HUDEP-2 (cell line): ENCODE measurements at regions not wholly inside any gene's neighbourhood (a gene's known extent, or its start where the extent isn't known, plus 50 kb on each side); places are given as distances from the start of the nearest gene placed in this dataset.
"Not testable (repeated sequence)": the region's sequence is repeated elsewhere in the genome, so short reads cannot be mapped to it uniquely, and the experiment has no call there.

Experiments
- DNase-seq, 76 experiments: peaks; one replicate each; lab custom pipeline; 2025; ENCODE audit not compliant: unreplicated experiment in 76 of 76; lab: John Stamatoyannopoulos, UW

DNA sequence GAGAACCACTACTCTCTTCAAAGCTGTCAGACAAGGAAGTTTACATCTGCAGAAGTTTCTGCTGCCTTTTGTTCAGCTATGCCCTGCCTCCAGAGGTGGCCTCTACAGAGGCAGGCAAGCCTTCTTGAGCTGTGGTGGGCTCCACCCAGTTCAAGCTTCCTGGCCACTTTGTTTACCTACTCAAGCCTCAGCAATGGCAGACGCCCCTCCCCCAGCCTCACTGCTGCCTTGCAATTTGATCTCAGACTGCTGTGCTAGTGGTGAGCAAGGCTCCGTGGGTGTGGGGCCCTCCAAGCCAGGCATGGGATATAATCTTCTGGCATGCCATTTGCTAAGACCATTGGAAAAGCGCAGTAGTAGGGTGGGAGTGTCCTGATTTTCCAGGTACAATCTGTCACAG, 144.0 kb downstream of the CCNG2 start:
- not testable (repeated sequence) for DNase-seq

DNA sequence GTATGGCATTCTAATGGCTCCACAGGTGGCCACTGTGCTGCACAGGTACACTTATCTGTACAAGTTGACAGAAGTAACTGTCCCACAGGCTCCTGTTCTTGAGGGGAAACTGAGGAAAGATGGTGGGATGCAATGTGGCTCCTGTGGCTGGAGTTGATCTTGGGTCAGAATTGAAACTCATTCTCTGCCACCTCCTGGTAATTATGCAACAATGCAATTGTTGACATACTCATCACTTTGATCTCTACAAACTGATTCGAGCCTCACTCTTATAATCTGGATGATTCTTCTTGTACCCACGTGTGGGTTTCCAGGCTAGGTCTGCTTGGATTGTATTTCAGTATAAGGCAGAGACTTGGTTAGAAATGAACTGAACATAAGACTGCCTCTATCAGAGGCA, 148.8 kb downstream of the CCNG2 start:
- no peak for DNase-seq

DNA sequence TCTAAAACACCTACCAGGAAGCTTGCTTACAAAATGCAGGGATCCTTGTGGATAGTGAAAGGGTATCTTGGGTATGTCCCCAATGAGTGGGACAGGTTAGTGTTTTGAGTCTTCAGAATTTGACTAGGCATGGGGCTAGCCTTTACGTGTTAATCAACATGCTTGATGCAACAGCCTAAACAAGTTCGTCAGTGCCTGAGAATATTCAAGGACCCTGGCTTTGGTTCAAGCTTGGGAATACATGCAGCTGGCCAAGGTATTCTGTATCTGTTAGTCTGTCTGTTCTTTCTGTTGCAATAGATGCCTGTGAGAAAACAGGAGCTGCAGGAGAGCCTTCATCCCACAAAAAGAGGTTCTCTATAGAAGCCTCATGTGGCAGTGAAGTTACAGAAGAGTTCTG, 149.5 kb downstream of the CCNG2 start:
- DNase-seq: no peak

DNA sequence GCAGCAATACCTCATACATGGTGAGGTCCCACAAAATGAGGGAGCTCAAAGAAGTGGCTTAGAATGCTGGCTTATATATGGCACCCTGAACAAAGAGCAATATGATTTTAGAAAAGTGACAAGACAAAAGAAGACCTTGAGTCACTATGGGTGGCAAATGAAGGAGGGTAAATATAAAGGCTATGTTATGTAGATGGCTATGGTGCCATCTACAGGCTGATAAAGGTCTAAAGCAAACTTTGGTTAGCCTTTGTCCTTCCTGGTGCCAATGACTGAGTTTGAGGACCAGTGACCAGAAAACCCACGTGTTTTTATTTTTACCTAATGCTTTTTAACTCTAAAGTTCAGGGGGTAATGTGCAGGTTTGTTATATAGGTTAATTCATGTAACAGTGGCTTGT, 151.8 kb downstream of the CCNG2 start:
- peak in 20 of 76 experiments; percentile 1 to 52 (median 12) for DNase-seq

GRCh38 chr4:77309496-77309895, 152.5 kb downstream of the CCNG2 start:
- no peak for DNase-seq

GRCh38 chr4:77310931-77311330, 153.9 kb downstream of the CCNG2 start:
- no peak for DNase-seq

- DNase-seq: no peak
Observed at GRCh38 chr4:77314697-77315096, 157.7 kb downstream of the CCNG2 start.

DNA sequence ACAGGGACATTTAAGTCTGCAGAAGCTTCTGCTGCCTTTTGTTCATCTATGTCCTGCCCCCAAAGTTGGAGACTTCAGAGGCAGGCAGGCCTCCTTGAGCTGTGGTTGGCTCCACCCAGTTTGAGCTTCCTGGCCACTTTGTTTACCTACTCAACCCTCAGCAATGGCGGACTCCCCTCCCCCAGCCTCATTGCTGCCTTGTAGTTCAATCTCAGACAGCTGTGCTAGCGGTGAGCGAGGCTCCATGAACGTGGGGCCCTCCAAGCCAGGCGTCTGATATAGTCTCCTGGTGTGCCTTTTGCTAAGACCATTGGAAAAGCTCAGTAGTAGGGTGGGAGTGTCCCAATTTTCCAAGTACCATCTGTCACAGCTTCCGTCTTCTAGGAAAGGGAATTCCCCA, 170.1 kb downstream of the CCNG2 start:
- DNase-seq: no peak

DNA sequence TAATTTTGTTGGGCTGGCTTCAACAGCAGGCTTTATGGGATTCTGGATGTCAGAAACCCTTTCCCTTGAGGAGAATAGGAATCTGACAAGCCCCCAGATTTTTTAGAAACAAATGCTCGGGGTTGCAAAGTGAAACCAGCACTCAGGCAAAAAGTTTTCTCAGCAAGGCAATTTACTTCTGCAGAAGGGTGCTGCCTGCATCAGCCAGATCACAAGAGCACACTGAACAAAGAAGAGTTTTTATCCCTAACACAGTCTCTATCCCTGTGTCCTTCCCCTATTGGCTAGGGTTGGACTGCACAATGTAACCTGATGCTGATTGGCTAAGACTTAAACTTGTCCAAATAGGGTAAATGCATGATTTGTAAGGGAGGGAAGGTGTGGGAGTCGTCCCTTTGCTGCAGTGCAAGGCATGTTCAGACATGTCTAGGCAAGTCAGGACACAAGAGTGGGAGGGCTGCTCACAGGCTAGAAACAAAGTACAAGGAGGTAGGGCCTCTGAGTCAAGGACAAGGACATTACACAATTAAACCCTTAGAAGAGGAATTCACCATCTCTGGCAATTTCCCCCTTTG, 175.8 kb downstream of the CCNG2 start:
- DNase-seq: no peak

DNA sequence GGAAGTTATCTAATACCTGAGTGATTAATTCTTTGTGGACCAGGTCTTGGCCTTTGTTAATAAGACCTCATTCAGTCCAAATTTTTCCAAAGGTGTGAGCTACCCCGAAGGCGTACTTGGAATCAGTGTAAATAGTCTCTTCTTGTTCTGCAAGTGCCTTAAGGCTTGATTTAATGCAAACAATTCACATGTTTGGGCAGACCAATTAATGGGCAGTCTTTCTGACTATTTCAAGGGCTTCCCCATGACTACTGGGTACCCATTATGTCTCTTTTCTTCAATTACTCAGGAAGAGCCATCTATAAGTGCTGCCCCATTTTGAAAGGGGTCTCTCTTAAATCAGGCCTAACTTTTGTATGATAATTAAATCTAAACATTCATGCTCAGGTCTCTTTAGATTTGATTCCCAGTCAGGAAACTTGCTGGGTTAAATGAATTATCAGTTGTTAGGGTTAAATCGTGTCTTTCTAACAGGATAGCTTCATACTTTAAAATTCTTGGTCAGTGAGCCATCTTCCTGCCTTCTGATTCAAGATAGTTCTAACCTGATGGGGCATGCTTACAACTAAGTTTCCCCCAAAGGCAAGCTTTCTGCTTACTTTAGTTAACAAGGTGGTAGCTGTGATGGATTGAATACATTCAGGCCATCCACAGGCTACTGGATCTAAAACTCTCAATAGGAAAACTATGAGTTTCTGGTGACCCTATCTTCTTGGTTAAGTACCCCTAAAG, 179.6 kb downstream of the CCNG2 start:
- DNase-seq: no peak

DNA sequence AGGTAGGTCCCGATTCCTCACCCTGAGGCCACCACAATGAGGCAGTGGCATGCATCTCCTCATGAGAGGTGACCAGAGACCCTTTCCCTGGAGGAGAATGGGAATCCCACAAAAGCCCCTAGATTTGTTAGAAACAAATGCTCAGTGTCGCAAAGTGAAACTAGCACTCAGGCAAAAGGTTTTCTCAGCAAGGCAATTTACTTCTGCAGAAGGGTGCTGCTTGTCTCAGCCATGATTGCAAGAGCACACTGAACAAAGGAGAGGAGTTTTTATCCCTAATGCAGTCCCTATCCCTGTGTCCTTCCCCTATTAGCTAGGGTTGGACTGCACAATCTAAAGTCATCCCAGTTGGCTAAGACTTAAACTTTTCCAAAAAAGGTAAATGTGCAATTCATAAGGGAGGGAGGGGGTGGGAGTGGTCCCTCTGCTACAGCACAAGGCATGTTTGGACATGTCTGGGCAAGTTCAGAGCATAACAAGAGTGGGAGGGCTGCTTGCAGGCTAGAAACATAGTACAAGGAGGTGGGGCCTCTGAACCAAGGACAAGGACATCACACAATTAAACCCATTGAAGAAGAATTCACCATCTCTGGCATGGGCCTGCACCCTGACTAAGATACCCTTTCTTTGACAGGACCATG, 185.3 kb downstream of the CCNG2 start:
- DNase-seq: no peak

GRCh38 chr4:77344001-77344400, 187.0 kb downstream of the CCNG2 start:
- DNase-seq: no peak

DNA sequence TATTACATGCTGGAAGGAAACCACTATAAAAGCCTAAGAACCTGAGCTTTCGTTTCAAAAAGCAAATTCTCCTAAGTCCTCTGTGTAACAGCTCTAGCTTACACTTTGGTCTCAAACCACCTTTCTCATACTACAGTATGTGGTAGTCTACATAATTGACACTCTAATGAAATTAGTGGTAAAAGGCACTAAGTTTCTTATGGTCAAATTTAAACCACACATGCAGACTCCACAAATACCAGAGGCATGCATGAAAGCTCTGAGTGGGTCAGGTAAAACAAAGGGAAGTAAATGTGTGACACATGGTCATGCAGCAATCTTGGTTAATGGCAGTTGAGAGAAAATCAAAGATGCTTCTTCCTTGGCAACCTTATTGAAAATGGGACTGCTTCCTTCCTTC, 187.8 kb downstream of the CCNG2 start:
- no peak for DNase-seq

- DNase-seq: peak in 2 of 76 experiments; percentile 6 to 12
Observed at GRCh38 chr4:77347351-77347966, 190.5 kb downstream of the CCNG2 start.

DNA sequence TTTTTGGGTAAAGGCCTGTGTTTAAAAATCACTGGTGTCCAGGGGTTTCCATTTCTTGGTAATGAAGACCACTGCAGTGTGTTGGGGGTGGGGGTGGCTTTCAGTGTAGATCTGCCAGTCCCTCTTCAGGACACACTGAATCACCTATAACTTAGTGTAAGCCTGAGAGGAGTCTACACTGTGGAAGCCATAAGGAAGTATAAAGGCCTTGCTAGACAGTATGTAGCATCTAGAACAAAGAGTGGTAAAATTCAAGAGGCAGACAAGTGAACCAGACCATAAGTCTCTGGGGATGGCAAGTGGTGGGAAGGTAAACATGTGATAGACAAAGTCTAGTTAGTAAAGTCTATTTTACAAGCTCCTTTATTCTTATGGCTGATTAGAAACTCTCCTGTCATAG, 191.8 kb downstream of the CCNG2 start:
- DNase-seq: no peak

DNA sequence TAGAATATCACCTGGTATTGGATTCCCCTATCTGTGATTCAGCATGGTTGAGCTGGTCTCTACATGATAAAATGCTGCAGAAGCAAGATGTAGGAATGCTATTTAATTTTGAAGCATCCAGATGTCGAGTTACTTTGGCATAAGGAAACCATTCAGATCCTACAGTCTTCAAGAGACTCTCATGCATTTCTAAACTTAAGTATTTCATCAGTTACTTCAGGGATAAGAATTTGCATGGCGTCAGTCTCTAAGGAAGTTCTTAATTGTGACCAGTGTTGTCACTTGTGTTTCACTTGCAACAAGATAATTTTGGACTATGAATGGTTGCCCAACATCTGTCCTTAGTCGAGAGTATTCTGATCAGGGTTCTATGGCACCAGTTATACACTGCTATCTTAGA, 192.4 kb downstream of the CCNG2 start:
- DNase-seq: no peak

DNA sequence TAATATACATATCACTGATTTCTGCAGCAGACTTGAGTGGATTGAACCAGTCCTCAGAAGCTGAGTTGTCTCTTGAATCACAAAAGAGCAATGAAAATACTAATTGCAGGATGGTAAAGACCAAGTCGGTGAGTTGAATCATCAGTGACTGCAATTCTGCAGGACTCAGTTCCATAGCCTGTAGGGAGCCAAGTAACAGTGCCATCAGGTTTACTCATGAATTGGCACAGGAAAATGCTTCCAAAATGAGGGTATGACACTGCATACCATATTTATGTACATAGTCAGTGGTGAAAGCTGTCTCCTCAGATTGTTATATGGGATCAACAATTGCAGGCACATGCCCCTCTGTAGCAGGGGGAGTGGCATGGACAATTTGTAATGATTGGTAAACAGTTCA, 192.8 kb downstream of the CCNG2 start:
- DNase-seq: no peak

- DNase-seq: no peak
Observed at GRCh38 chr4:77352192-77352591, 195.2 kb downstream of the CCNG2 start.

DNA sequence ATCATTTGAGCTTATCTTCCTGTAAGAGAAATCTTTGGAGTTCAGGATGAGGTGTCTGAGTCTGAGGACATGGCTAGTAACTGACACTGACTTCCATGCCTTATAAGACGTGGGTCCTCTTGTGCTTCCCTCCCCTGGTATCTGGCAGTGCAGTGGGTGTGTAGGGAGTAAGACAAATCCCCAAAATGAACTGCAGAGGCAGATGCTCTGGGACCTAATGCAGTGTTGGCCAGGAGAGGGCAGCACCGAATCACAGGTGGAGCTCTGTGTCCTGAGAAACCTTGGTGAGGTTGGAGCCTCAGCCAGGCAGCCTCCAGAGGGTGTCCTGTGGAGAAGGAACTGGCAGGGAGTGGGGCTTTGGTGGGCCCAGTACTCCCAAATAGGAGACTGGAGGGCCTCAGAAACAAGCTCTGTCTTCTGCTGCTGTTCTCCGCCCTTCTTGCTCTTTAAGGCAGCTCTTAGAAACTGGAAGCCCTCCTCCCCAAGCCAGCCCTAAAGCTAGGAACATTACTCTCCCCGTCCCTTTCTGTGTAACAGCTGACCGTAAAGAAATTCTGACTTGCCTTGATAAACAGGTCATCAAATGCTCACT, 196.8 kb downstream of the CCNG2 start:
- DNase-seq: not testable (repeated sequence)

GRCh38 chr4:77354550-77354949, 197.5 kb downstream of the CCNG2 start:
- no peak for DNase-seq

DNA sequence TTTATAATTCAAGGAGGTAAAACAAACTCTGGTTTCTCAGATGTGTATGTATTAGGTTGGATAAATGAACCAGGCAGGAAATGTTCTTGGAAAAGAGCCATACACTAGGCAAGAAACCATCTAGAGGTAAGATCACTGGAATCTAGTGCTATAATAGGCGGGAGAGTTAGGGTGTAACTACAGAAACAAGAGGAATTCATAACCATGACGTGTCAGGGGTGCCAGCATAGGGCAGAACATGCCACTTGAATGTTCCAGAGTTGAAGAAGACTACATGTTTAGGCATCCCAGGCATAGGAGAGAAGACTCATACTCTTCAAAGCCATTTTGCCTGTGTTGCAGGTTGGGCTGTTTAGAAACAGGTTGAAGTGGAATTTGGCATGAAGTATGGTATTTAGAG, 198.7 kb downstream of the CCNG2 start:
- no peak for DNase-seq
